Progenitor cell of endocrine pancreas (in vitro differentiated cells): ENCODE measurements at regions not wholly inside any gene's neighbourhood (a gene's known extent, or its start where the extent isn't known, plus 50 kb on each side); places are given as distances from the start of the nearest gene placed in this dataset.

Source experiments
- DNase-seq: peaks from one replicate; pipeline ENCODE4 v3.0.0; 2021; ENCODE audit warnings: low spot score; ENCODE audit not compliant: unreplicated experiment
- H3K27ac Mint-ChIP-seq: 2 replicates; pipeline ENCODE4 v1.8.0; 2021; ENCODE audit warnings: mild to moderate bottlenecking, moderate library complexity, mixed read lengths
- H3K27me3 Mint-ChIP-seq: 2 replicates; pipeline ENCODE4 v1.8.0; 2021; ENCODE audit warnings: mixed read lengths
- H3K36me3 Mint-ChIP-seq: 2 replicates; pipeline ENCODE4 v1.8.0; 2022; ENCODE audit warnings: mixed read lengths; ENCODE audit not compliant: insufficient read depth
- H3K4me1 Mint-ChIP-seq: 2 replicates; pipeline ENCODE4 v1.8.0; 2021; ENCODE audit warnings: low read depth, mixed read lengths
- H3K4me3 Mint-ChIP-seq: 2 replicates; pipeline ENCODE4 v1.8.0; 2021; ENCODE audit warnings: low read depth, mild to moderate bottlenecking, moderate library complexity, mixed read lengths
- H3K9me3 Mint-ChIP-seq: 2 replicates; pipeline ENCODE4 v1.8.0; 2021; ENCODE audit warnings: low read depth, mixed read lengths
- CTCF ChIP-seq: fragments of 200-600 bp; sonication (generic); IDR thresholded peaks from one replicate; pipeline ENCODE4 v1.5.0; 2021; ENCODE audit warnings: antibody characterized with exemption, mild to moderate bottlenecking; ENCODE audit not compliant: unreplicated experiment

- peaks cover 5% of the 10 kb centered on the region for H3K4me1 Mint-ChIP-seq
- TF ChIP-seq CTCF = no peak
- no peaks in the 10 kb centered on the region for H3K9me3 Mint-ChIP-seq
- no peak overlapping the region for H3K4me3 Mint-ChIP-seq
- H3K27ac Mint-ChIP-seq = no peak overlapping the region
- DNase-seq = no peak
- no peaks in the 10 kb centered on the region for H3K36me3 Mint-ChIP-seq
- H3K27me3 Mint-ChIP-seq = no peaks in the 10 kb centered on the region
These were observed 639.3 kb upstream of the KIRREL3 start for GRCh38 chr11:127639916-127640315.

GRCh38 chr11:127632976-127633680 lies 632.6 kb upstream of the KIRREL3 start:
- Mint-ChIP-seq H3K4me1 (peaks cover 1% of the 10 kb centered on the region), H3K27me3 (no peaks in the 10 kb centered on the region), H3K36me3 (no peaks in the 10 kb centered on the region), H3K9me3 (no peaks in the 10 kb centered on the region), H3K27ac (peak overlapping the region; percentile 21), H3K4me3 (no peak overlapping the region)
- no peak for DNase-seq
- no peak for TF ChIP-seq CTCF

GRCh38 chr11:127632546-127632945 lies 632.0 kb upstream of the KIRREL3 start:
- H3K9me3 Mint-ChIP-seq = no peaks in the 10 kb centered on the region
- H3K4me3 Mint-ChIP-seq = no peak overlapping the region
- peaks cover 1% of the 10 kb centered on the region for H3K4me1 Mint-ChIP-seq
- peak overlapping the region; percentile 21 for H3K27ac Mint-ChIP-seq
- no peaks in the 10 kb centered on the region for H3K27me3 Mint-ChIP-seq
- TF ChIP-seq CTCF = no peak
- H3K36me3 Mint-ChIP-seq = no peaks in the 10 kb centered on the region
- no peak for DNase-seq

- peaks cover 1% of the 10 kb centered on the region for H3K4me1 Mint-ChIP-seq
- no peak overlapping the region for H3K27ac Mint-ChIP-seq
- no peak overlapping the region for H3K4me3 Mint-ChIP-seq
- TF ChIP-seq CTCF = no peak
- no peaks in the 10 kb centered on the region for H3K9me3 Mint-ChIP-seq
- H3K27me3 Mint-ChIP-seq = no peaks in the 10 kb centered on the region
- DNase-seq = no peak
- no peaks in the 10 kb centered on the region for H3K36me3 Mint-ChIP-seq
These were observed 631.4 kb upstream of the KIRREL3 start for GRCh38 chr11:127631974-127632373.

- no peak overlapping the region for H3K4me3 Mint-ChIP-seq
- peaks cover 2% of the 10 kb centered on the region for H3K4me1 Mint-ChIP-seq
- H3K9me3 Mint-ChIP-seq = no peaks in the 10 kb centered on the region
- no peaks in the 10 kb centered on the region for H3K36me3 Mint-ChIP-seq
- DNase-seq = no peak
- no peak overlapping the region for H3K27ac Mint-ChIP-seq
- H3K27me3 Mint-ChIP-seq = no peaks in the 10 kb centered on the region
- no peak for TF ChIP-seq CTCF
These were observed 628.6 kb upstream of the KIRREL3 start for GRCh38 chr11:127629200-127629599.
